Panc1 (cell line): ENCODE measurements at regions not wholly inside any gene's neighbourhood (a gene's known extent, or its start where the extent isn't known, plus 50 kb on each side); places are given as distances from the start of the nearest gene placed in this dataset.

Experiments used
- ATAC-seq: fragments of 200-7000 bp; cut with Tn5 transposase; 2 replicates; pipeline ENCODE4 v1.9.1; 2020; ENCODE audit warnings: mild to moderate bottlenecking, moderate library complexity
- BruUV-seq: library from RNA; stranded (reverse); fragments of 400-500 nt; replicated peaks from 2 replicates; lab custom pipeline; 2021; lab: Mats Ljungman, UMichigan
- CTCF ChIA-PET: fragments of 300-600 bp; sonication (Branson Sonifier 250); formaldehyde crosslinking; loops from one replicate; lab custom pipeline; 2022; ENCODE audit warnings: antibody characterized with exemption; lab: Charles Lee
- POLR2A ChIA-PET: fragments of 300-600 bp; sonication (Branson Sonifier 250); formaldehyde crosslinking; loops from one replicate; lab custom pipeline; 2022; ENCODE audit warnings: antibody characterized with exemption; lab: Charles Lee
- DNase-seq: peaks from one replicate; pipeline ENCODE4 v3.0.0-alpha.2; 2010; ENCODE audit warnings: low read depth, low spot score
- H3K27ac ChIP-seq: 2 replicates; pipeline ENCODE4 v1.5.1; 2011; ENCODE audit warnings: mild to moderate bottlenecking, low read length, inconsistent platforms
- H3K27me3 ChIP-seq: fragments of 200-500 bp; sonication (Bioruptor generic); 2 replicates; pipeline ENCODE4 v1.6.0; 2014; ENCODE audit warnings: low read length, inconsistent platforms; ENCODE audit not compliant: control insufficient read depth, insufficient read depth
- H3K36me3 ChIP-seq: fragments of 200-500 bp; sonication (Bioruptor generic); 2 replicates; pipeline ENCODE4 v1.5.1; 2014; ENCODE audit warnings: inconsistent platforms, mild to moderate bottlenecking, low read length, moderate library complexity; ENCODE audit not compliant: control insufficient read depth, insufficient read depth
- H3K4me1 ChIP-seq: 2 replicates; pipeline ENCODE4 v1.5.1; 2011; ENCODE audit warnings: inconsistent platforms, mild to moderate bottlenecking, low read length, moderate library complexity; ENCODE audit not compliant: control insufficient read depth, insufficient read depth
- H3K4me3 ChIP-seq, 2 experiments: 2 replicates each; pipeline ENCODE4 v1.5.1; 2011 to 2012; ENCODE audit warnings: low read depth in 2 of 2, low read length in 2 of 2, mild to moderate bottlenecking in 2 of 2, inconsistent platforms in 1 of 2, moderate library complexity in 1 of 2
- H3K9me3 ChIP-seq: fragments of 200-500 bp; sonication (Bioruptor generic); 2 replicates; pipeline ENCODE4 v1.5.1; 2014; ENCODE audit warnings: low read depth, mild to moderate bottlenecking, inconsistent platforms, low read length, moderate library complexity; ENCODE audit not compliant: control insufficient read depth, insufficient read depth
- POLR2AphosphoS5 ChIP-seq: IDR thresholded peaks from 2 replicates; pipeline ENCODE4 v1.6.1; 2012; ENCODE audit warnings: mild to moderate bottlenecking, low read depth, low read length, moderate library complexity
- SIN3A ChIP-seq: IDR thresholded peaks from 2 replicates; pipeline ENCODE4 v1.6.1; 2012; ENCODE audit warnings: low read depth, mild to moderate bottlenecking, low read length, moderate library complexity, borderline replicate concordance; ENCODE audit not compliant: insufficient read depth
- TCF7L2 ChIP-seq: IDR thresholded peaks from 2 replicates; pipeline ENCODE4 v1.6.1; 2011; ENCODE audit warnings: mild to moderate bottlenecking, low read depth, low read length, inconsistent platforms
- in situ Hi-C: cut with HindIII; loops from 2 replicates; pipeline ENCODE4 v1.10.0; 2016; ENCODE audit warnings: low sequenced_read_pairs, low pct_unique_long_range_greater_than_20kb
- intact Hi-C: fragments of 100-400 bp; cut with micrococcal nuclease; formaldehyde crosslinking; loops from one replicate; pipeline ENCODE4 v1.10.0; 2022; ENCODE audit not compliant: unreplicated experiment
- TF ChIP-seq, protein P1 (sequence below), 2 experiments: IDR thresholded peaks; 2 replicates each; pipeline ENCODE4 v1.6.1; 2011 to 2012; ENCODE audit warnings: low read depth in 2 of 2, control low read depth in 1 of 2, low read length in 1 of 2, mild to moderate bottlenecking in 1 of 2, moderate library complexity in 1 of 2; ENCODE audit not compliant: insufficient read depth in 1 of 2
- TF ChIP-seq, protein P2 (sequence below): fragments of 450-650 bp; IDR thresholded peaks from 2 replicates; pipeline ENCODE4 v1.5.1; 2017; ENCODE audit warnings: mild to moderate bottlenecking

DNA sequence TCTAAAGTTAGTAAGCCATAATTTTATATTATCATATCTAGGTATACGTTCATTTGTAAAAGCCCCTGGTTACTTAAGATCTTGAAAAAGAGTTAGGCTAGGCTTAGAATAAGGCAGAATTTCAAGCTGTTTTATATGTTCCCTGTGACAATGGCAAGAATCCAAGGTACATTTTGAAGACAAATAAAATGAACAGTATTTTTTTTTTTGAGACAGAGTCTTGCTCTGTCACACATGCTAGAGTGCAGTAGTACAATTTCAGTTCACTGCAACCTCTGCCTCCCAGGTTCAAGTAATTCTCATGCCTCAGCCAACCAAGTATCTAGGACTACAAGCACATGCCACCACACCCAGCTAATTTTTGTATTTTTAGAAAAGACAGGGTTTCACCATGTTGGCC is 139.2 kb downstream of the DUSP6 start:
- no peaks in the 10 kb centered on the region for H3K9me3 ChIP-seq
- BruUV-seq: no TSS peak
- ChIA-PET CTCF (no interaction called here), POLR2A (no interaction called here)
- H3K27ac ChIP-seq: no peak overlapping the region
- H3K4me3 ChIP-seq: no peak overlapping the region
- DNase-seq: no peak
- no peak for ATAC-seq
- in situ Hi-C loops (no loop called here), intact Hi-C loops (no loop called here)
- no peaks in the 10 kb centered on the region for H3K36me3 ChIP-seq
- no peaks in the 10 kb centered on the region for H3K27me3 ChIP-seq
- TF ChIP-seq, protein P1, sequence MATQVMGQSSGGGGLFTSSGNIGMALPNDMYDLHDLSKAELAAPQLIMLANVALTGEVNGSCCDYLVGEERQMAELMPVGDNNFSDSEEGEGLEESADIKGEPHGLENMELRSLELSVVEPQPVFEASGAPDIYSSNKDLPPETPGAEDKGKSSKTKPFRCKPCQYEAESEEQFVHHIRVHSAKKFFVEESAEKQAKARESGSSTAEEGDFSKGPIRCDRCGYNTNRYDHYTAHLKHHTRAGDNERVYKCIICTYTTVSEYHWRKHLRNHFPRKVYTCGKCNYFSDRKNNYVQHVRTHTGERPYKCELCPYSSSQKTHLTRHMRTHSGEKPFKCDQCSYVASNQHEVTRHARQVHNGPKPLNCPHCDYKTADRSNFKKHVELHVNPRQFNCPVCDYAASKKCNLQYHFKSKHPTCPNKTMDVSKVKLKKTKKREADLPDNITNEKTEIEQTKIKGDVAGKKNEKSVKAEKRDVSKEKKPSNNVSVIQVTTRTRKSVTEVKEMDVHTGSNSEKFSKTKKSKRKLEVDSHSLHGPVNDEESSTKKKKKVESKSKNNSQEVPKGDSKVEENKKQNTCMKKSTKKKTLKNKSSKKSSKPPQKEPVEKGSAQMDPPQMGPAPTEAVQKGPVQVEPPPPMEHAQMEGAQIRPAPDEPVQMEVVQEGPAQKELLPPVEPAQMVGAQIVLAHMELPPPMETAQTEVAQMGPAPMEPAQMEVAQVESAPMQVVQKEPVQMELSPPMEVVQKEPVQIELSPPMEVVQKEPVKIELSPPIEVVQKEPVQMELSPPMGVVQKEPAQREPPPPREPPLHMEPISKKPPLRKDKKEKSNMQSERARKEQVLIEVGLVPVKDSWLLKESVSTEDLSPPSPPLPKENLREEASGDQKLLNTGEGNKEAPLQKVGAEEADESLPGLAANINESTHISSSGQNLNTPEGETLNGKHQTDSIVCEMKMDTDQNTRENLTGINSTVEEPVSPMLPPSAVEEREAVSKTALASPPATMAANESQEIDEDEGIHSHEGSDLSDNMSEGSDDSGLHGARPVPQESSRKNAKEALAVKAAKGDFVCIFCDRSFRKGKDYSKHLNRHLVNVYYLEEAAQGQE (IDR thresholded peaks at IDR 0.05; ENCODE audit: insufficient read depth in 1 of 2, low read depth in 2 of 2, low read length in 1 of 2): no peak
- no peak for TF ChIP-seq TCF7L2
- no peak for TF ChIP-seq POLR2AphosphoS5
- no peak for TF ChIP-seq SIN3A
- TF ChIP-seq, protein P2, sequence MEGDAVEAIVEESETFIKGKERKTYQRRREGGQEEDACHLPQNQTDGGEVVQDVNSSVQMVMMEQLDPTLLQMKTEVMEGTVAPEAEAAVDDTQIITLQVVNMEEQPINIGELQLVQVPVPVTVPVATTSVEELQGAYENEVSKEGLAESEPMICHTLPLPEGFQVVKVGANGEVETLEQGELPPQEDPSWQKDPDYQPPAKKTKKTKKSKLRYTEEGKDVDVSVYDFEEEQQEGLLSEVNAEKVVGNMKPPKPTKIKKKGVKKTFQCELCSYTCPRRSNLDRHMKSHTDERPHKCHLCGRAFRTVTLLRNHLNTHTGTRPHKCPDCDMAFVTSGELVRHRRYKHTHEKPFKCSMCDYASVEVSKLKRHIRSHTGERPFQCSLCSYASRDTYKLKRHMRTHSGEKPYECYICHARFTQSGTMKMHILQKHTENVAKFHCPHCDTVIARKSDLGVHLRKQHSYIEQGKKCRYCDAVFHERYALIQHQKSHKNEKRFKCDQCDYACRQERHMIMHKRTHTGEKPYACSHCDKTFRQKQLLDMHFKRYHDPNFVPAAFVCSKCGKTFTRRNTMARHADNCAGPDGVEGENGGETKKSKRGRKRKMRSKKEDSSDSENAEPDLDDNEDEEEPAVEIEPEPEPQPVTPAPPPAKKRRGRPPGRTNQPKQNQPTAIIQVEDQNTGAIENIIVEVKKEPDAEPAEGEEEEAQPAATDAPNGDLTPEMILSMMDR: no peak
- H3K4me1 ChIP-seq: no peaks in the 10 kb centered on the region

DNA sequence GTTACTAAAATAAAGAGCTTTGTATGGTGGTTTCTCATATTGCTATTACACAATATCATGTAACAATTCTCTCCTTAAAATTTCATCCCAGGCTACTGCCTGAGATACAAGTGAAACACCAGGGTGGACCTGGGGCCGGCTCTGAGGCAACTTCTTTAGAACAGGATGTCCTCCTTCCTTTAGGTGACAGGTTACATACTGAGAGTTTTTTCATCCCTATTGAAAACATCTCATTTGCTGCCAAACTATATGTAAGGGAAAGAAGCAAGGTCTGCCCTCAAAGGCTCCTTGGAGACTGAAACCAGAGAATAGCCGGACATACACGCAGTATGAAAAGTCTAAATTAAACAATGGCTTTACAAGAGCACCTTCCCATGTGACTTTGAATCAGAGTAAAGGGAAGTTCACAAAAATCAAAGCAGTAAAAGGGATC is 139.9 kb downstream of the DUSP6 start:
- H3K36me3 ChIP-seq: no peaks in the 10 kb centered on the region
- H3K4me1 ChIP-seq: no peaks in the 10 kb centered on the region
- TF ChIP-seq, protein P1 (IDR thresholded peaks at IDR 0.05; ENCODE audit: insufficient read depth in 1 of 2, low read depth in 2 of 2, low read length in 1 of 2): no peak
- TF ChIP-seq SIN3A: no peak
- TF ChIP-seq POLR2AphosphoS5: no peak
- in situ Hi-C loops: no loop called here
- POLR2A ChIA-PET: no interaction called here
- H3K9me3 ChIP-seq: no peaks in the 10 kb centered on the region
- H3K27ac ChIP-seq: no peak overlapping the region
- CTCF ChIA-PET: no interaction called here
- intact Hi-C loops: no loop called here
- no peak for ATAC-seq
- BruUV-seq: no TSS peak
- H3K27me3 ChIP-seq: no peaks in the 10 kb centered on the region
- no peak overlapping the region for H3K4me3 ChIP-seq
- DNase-seq: no peak
